Muscle layer of duodenum (tissue), 2 donors: ENCODE measurements at regions not wholly inside any gene's neighbourhood (a gene's known extent, or its start where the extent isn't known, plus 50 kb on each side); places are given as distances from the start of the nearest gene placed in this dataset.

Source experiments
- H3K27ac ChIP-seq: one replicate; pipeline ENCODE4 v1.7.0; 2013; ENCODE audit warnings: mild to moderate bottlenecking, low read length
- H3K27me3 ChIP-seq: one replicate; pipeline ENCODE4 v1.7.0; 2013; ENCODE audit warnings: low read depth, mild to moderate bottlenecking, control low read depth, low read length
- H3K36me3 ChIP-seq, 2 donors: one replicate each; pipeline ENCODE4 v1.7.0; 2013; ENCODE audit warnings: low read length in 2 of 2, control low read depth in 1 of 2, mild to moderate bottlenecking in 1 of 2; ENCODE audit not compliant: insufficient read depth in 2 of 2, control insufficient read depth in 1 of 2
- H3K4me1 ChIP-seq, 2 donors: one replicate each; pipeline ENCODE4 v1.7.0; 2013; ENCODE audit warnings: low read length in 2 of 2, mild to moderate bottlenecking in 2 of 2, control low read depth in 1 of 2, moderate library complexity in 1 of 2; ENCODE audit not compliant: insufficient read depth in 2 of 2, control insufficient read depth in 1 of 2
- H3K4me3 ChIP-seq, 2 donors: one replicate each; pipeline ENCODE4 v1.7.0; 2013; ENCODE audit warnings: low read length in 2 of 2, low read depth in 1 of 2, mild to moderate bottlenecking in 1 of 2
- H3K9me3 ChIP-seq, 2 donors: one replicate each; pipeline ENCODE4 v1.7.0; 2013; ENCODE audit warnings: low read length in 2 of 2, control low read depth in 1 of 2, mild to moderate bottlenecking in 1 of 2; ENCODE audit not compliant: control insufficient read depth in 1 of 2
- donor health status: healthy.

- Histone ChIP-seq H3K27me3 (no peaks in the 10 kb centered on the region), H3K4me1 (no peaks in the 10 kb centered on the region)
Measured at GRCh38 chr1:98172022-98172421, 251.2 kb upstream of the DPYD start.

GRCh38 chr1:98164509-98164908 lies 243.7 kb upstream of the DPYD start:
- no peaks in the 10 kb centered on the region for H3K4me1 ChIP-seq
- no peaks in the 10 kb centered on the region for H3K9me3 ChIP-seq
- no peaks in the 10 kb centered on the region for H3K27me3 ChIP-seq
- H3K4me3 ChIP-seq = no peak overlapping the region
- no peaks in the 10 kb centered on the region for H3K36me3 ChIP-seq
- no peak overlapping the region for H3K27ac ChIP-seq

More at GRCh38 chr1:98172022-98172421, 251.2 kb upstream of the DPYD start:
- no peaks in the 10 kb centered on the region for H3K9me3 ChIP-seq
- H3K27ac ChIP-seq = no peak overlapping the region
- no peaks in the 10 kb centered on the region for H3K36me3 ChIP-seq
- no peak overlapping the region for H3K4me3 ChIP-seq

- H3K9me3 ChIP-seq = no peaks in the 10 kb centered on the region
- no peak overlapping the region for H3K4me3 ChIP-seq
- H3K27me3 ChIP-seq = no peaks in the 10 kb centered on the region
- no peaks in the 10 kb centered on the region for H3K4me1 ChIP-seq
- no peak overlapping the region for H3K27ac ChIP-seq
- H3K36me3 ChIP-seq = no peaks in the 10 kb centered on the region
Measured at GRCh38 chr1:98157524-98158313, 236.9 kb upstream of the DPYD start.

GRCh38 chr1:98147280-98147679 lies 226.4 kb upstream of the DPYD start:
- peaks cover 0 to 2% of the 10 kb centered on the region in 2 donors for H3K9me3 ChIP-seq
- H3K36me3 ChIP-seq = no peaks in the 10 kb centered on the region
- no peak overlapping the region for H3K27ac ChIP-seq
- H3K27me3 ChIP-seq = no peaks in the 10 kb centered on the region
- no peak overlapping the region for H3K4me3 ChIP-seq
- no peaks in the 10 kb centered on the region for H3K4me1 ChIP-seq

- Histone ChIP-seq H3K9me3 (no peaks in the 10 kb centered on the region), H3K36me3 (no peaks in the 10 kb centered on the region)
Measured at GRCh38 chr1:98145655-98146054, 224.8 kb upstream of the DPYD start.

GRCh38 chr1:98143403-98143802 lies 222.6 kb upstream of the DPYD start:
- no peak overlapping the region for H3K27ac ChIP-seq
- H3K4me1 ChIP-seq = no peaks in the 10 kb centered on the region
- no peaks in the 10 kb centered on the region for H3K36me3 ChIP-seq
- no peaks in the 10 kb centered on the region for H3K27me3 ChIP-seq
- H3K4me3 ChIP-seq = no peak overlapping the region
- H3K9me3 ChIP-seq = no peaks in the 10 kb centered on the region

More at GRCh38 chr1:98145655-98146054, 224.8 kb upstream of the DPYD start:
- Histone ChIP-seq H3K27me3 (no peaks in the 10 kb centered on the region), H3K4me3 (no peak overlapping the region), H3K27ac (no peak overlapping the region), H3K4me1 (no peaks in the 10 kb centered on the region)

GRCh38 chr1:98133131-98133530 lies 212.3 kb upstream of the DPYD start:
- H3K9me3 ChIP-seq = no peaks in the 10 kb centered on the region
- H3K27ac ChIP-seq = no peak overlapping the region
- H3K4me1 ChIP-seq = no peaks in the 10 kb centered on the region

GRCh38 chr1:98130408-98130807 lies 209.6 kb upstream of the DPYD start:
- Histone ChIP-seq H3K4me3 (no peak overlapping the region), H3K36me3 (no peaks in the 10 kb centered on the region), H3K27me3 (no peaks in the 10 kb centered on the region), H3K27ac (no peak overlapping the region), H3K9me3 (no peaks in the 10 kb centered on the region), H3K4me1 (no peaks in the 10 kb centered on the region)

More at GRCh38 chr1:98133131-98133530, 212.3 kb upstream of the DPYD start:
- H3K27me3 ChIP-seq = no peaks in the 10 kb centered on the region
- H3K36me3 ChIP-seq = no peaks in the 10 kb centered on the region
- no peak overlapping the region for H3K4me3 ChIP-seq

- Histone ChIP-seq H3K36me3 (no peaks in the 10 kb centered on the region), H3K27me3 (no peaks in the 10 kb centered on the region), H3K4me3 (no peak overlapping the region), H3K4me1 (no peaks in the 10 kb centered on the region), H3K27ac (no peak overlapping the region), H3K9me3 (no peaks in the 10 kb centered on the region)
Measured at GRCh38 chr1:98129491-98129890, 208.7 kb upstream of the DPYD start.

GRCh38 chr1:98126740-98127139 lies 205.9 kb upstream of the DPYD start:
- H3K9me3 ChIP-seq = no peaks in the 10 kb centered on the region
- no peaks in the 10 kb centered on the region for H3K36me3 ChIP-seq
- no peaks in the 10 kb centered on the region for H3K27me3 ChIP-seq
- no peak overlapping the region for H3K4me3 ChIP-seq
- H3K27ac ChIP-seq = no peak overlapping the region
- H3K4me1 ChIP-seq = no peaks in the 10 kb centered on the region

GRCh38 chr1:98121646-98122045 lies 200.8 kb upstream of the DPYD start:
- H3K4me1 ChIP-seq = no peaks in the 10 kb centered on the region
- no peaks in the 10 kb centered on the region for H3K27me3 ChIP-seq
- no peaks in the 10 kb centered on the region for H3K36me3 ChIP-seq

GRCh38 chr1:98119796-98120195 lies 199.0 kb upstream of the DPYD start:
- Histone ChIP-seq H3K36me3 (no peaks in the 10 kb centered on the region), H3K9me3 (no peaks in the 10 kb centered on the region), H3K4me3 (no peak overlapping the region), H3K27ac (no peak overlapping the region), H3K4me1 (no peaks in the 10 kb centered on the region), H3K27me3 (no peaks in the 10 kb centered on the region)

More at GRCh38 chr1:98121646-98122045, 200.8 kb upstream of the DPYD start:
- H3K9me3 ChIP-seq = no peaks in the 10 kb centered on the region
- H3K27ac ChIP-seq = no peak overlapping the region
- no peak overlapping the region for H3K4me3 ChIP-seq
